ENCODE measurements at regions not wholly inside any gene's neighbourhood (a gene's known extent, or its start where the extent isn't known, plus 50 kb on each side); places are given as distances from the start of the nearest gene placed in this dataset.
"Not testable (repeated sequence)": the region's sequence is repeated elsewhere in the genome, so short reads cannot be mapped to it uniquely, and the experiment has no call there.

- H3K27me3 ChIP-seq: no peaks in the 10 kb centered on the region
- intact Hi-C loops (cut with DNase I): no loop called here
- H3K9me3 ChIP-seq: no peaks in the 10 kb centered on the region
- H3K27ac ChIP-seq: no peak overlapping the region
- no peaks in the 10 kb centered on the region for H3K4me1 ChIP-seq
- H3K36me3 ChIP-seq: no peaks in the 10 kb centered on the region
- TF ChIP-seq POLR2A (IDR thresholded peaks at IDR 0.05): no peak
- no peak for TF ChIP-seq CTCF (IDR thresholded peaks at IDR 0.05)
- no peak overlapping the region for H3K4me3 ChIP-seq
- ATAC-seq: no peak
- no peak for DNase-seq
Observed at GRCh38 chr5:163889369-163889768, 383.9 kb downstream of the MAT2B start.

GRCh38 chr5:163890261-163890660 lies 384.8 kb downstream of the MAT2B start:
- Histone ChIP-seq H3K27ac (no peak overlapping the region), H3K4me1 (no peaks in the 10 kb centered on the region), H3K36me3 (no peaks in the 10 kb centered on the region), H3K4me3 (no peak overlapping the region), H3K9me3 (no peaks in the 10 kb centered on the region), H3K27me3 (no peaks in the 10 kb centered on the region)
- ATAC-seq (no peak), DNase-seq (no peak)
- WGBS (ENCODE audit: insufficient coverage, low coverage, low lambda C conversion rate, missing lambda C conversion rate): 45% methylated on average over 2 of the region's 2 CpGs
- intact Hi-C loops (cut with DNase I): no loop called here
- no peak for TF ChIP-seq CTCF (IDR thresholded peaks at IDR 0.05)
- no peak for TF ChIP-seq POLR2A (IDR thresholded peaks at IDR 0.05)

GRCh38 chr5:163893281-163893680 lies 387.9 kb downstream of the MAT2B start:
- DNase-seq (no peak), ATAC-seq (no peak)
- Histone ChIP-seq H3K36me3 (no peaks in the 10 kb centered on the region), H3K27me3 (no peaks in the 10 kb centered on the region), H3K4me3 (no peak overlapping the region), H3K4me1 (no peaks in the 10 kb centered on the region), H3K27ac (no peak overlapping the region), H3K9me3 (no peaks in the 10 kb centered on the region)
- TF ChIP-seq CTCF (IDR thresholded peaks at IDR 0.05) (no peak), POLR2A (IDR thresholded peaks at IDR 0.05) (no peak)
- WGBS (ENCODE audit: insufficient coverage, low coverage, low lambda C conversion rate, missing lambda C conversion rate): 70% methylated on average over 2 of the region's 2 CpGs
- intact Hi-C loops (cut with DNase I): no loop called here

GRCh38 chr5:163894645-163895044 lies 389.2 kb downstream of the MAT2B start:
- DNase-seq: no peak
- H3K4me3 ChIP-seq: no peak overlapping the region
- TF ChIP-seq POLR2A (IDR thresholded peaks at IDR 0.05): no peak
- no peak for TF ChIP-seq CTCF (IDR thresholded peaks at IDR 0.05)

GRCh38 chr5:163898873-163899272 lies 393.5 kb downstream of the MAT2B start:
- Histone ChIP-seq H3K27me3 (no peaks in the 10 kb centered on the region), H3K36me3 (no peaks in the 10 kb centered on the region), H3K4me1 (no peaks in the 10 kb centered on the region), H3K4me3 (no peak overlapping the region), H3K9me3 (no peaks in the 10 kb centered on the region), H3K27ac (no peak overlapping the region)
- ATAC-seq (no peak), DNase-seq (no peak)
- no peak for TF ChIP-seq POLR2A (IDR thresholded peaks at IDR 0.05)
- TF ChIP-seq CTCF (IDR thresholded peaks at IDR 0.05): no peak
- intact Hi-C loops (cut with DNase I): no loop called here

More at GRCh38 chr5:163894645-163895044, 389.2 kb downstream of the MAT2B start:
- Histone ChIP-seq H3K36me3 (no peaks in the 10 kb centered on the region), H3K27me3 (no peaks in the 10 kb centered on the region), H3K9me3 (no peaks in the 10 kb centered on the region), H3K27ac (no peak overlapping the region), H3K4me1 (no peaks in the 10 kb centered on the region)
- no peak for ATAC-seq
- intact Hi-C loops (cut with DNase I): no loop called here

- H3K27ac ChIP-seq; DNase-seq; intact Hi-C loops (cut with DNase I): not testable (repeated sequence)
Observed at GRCh38 chr5:163907783-163908182, 402.4 kb downstream of the MAT2B start.

More at GRCh38 chr5:163907783-163908182, 402.4 kb downstream of the MAT2B start:
- ATAC-seq, H3K4me3 ChIP-seq, H3K27me3 ChIP-seq, H3K4me1 ChIP-seq, H3K36me3 ChIP-seq, H3K9me3 ChIP-seq: not testable (repeated sequence)
- WGBS (ENCODE audit: insufficient coverage, low coverage, low lambda C conversion rate, missing lambda C conversion rate): 36% methylated on average over 1 of the region's 1 CpG
